ENCODE measurements at regions not wholly inside any gene's neighbourhood (a gene's known extent, or its start where the extent isn't known, plus 50 kb on each side); places are given as distances from the start of the nearest gene placed in this dataset.

DNA sequence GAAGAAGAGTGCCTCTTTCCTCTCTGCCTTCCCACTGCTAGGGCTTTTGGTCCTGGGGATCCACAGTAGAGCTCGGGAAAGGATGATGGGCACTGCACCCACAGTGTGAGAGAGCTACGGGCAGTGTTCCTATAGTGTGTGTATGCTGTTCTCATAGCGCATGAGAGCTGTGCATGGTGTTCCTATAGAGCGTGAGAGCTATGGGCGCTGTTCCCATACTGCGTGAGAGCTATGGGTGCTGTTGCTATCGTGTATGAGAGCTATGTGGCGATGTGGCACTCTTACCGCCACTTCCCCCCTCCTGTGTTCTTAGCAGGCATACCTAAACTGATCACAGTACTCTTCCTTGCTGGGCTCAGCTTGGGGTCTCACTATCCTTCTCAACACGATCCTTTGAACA is 213.5 kb downstream of the EDEM1 start:
- TF ChIP-seq, protein P1, sequence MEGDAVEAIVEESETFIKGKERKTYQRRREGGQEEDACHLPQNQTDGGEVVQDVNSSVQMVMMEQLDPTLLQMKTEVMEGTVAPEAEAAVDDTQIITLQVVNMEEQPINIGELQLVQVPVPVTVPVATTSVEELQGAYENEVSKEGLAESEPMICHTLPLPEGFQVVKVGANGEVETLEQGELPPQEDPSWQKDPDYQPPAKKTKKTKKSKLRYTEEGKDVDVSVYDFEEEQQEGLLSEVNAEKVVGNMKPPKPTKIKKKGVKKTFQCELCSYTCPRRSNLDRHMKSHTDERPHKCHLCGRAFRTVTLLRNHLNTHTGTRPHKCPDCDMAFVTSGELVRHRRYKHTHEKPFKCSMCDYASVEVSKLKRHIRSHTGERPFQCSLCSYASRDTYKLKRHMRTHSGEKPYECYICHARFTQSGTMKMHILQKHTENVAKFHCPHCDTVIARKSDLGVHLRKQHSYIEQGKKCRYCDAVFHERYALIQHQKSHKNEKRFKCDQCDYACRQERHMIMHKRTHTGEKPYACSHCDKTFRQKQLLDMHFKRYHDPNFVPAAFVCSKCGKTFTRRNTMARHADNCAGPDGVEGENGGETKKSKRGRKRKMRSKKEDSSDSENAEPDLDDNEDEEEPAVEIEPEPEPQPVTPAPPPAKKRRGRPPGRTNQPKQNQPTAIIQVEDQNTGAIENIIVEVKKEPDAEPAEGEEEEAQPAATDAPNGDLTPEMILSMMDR (IDR thresholded peaks at IDR 0.05), result no peak
- TF ChIP-seq POLR2A (IDR thresholded peaks at IDR 0.05), result no peak

Data from Peyer's patch (tissue), 4 donors.